ENCODE measurements at regions not wholly inside any gene's neighbourhood (a gene's known extent, or its start where the extent isn't known, plus 50 kb on each side); places are given as distances from the start of the nearest gene placed in this dataset.

GRCh38 chr6:126531840-126532239 lies 191.9 kb downstream of the CENPW start:
- Histone ChIP-seq H3K27ac (ENCODE audit: control insufficient read depth, insufficient read depth) (no peak overlapping the region), H3K27me3 (replicated peaks in 1 of 2; ENCODE audit: control insufficient read depth in 2 of 2, insufficient read depth in 2 of 2, low read length in 1 of 2) (no peaks in the 10 kb centered on the region), H3K4me2 (ENCODE audit: control insufficient read depth, insufficient read depth) (no peak overlapping the region), H4K20me1 (ENCODE audit: control insufficient read depth, insufficient read depth) (no peaks in the 10 kb centered on the region), H3K9me3 (replicated peaks; ENCODE audit: control insufficient read depth, insufficient read depth, low read length) (no peaks in the 10 kb centered on the region), H3K9ac (ENCODE audit: control insufficient read depth, insufficient read depth, low read length) (no peak overlapping the region), H3K4me3 (no peak overlapping the region), H3K36me3 (ENCODE audit: control insufficient read depth in 2 of 2, insufficient read depth in 2 of 2, low read length in 1 of 2) (no peaks in the 10 kb centered on the region), H2AFZ (ENCODE audit: control insufficient read depth, low read depth, low read length) (no peak overlapping the region), H3K79me2 (ENCODE audit: control insufficient read depth, insufficient read depth, low read length) (no peaks in the 10 kb centered on the region), H3K4me1 (ENCODE audit: control insufficient read depth, insufficient read depth, low read length) (no peaks in the 10 kb centered on the region)
- POLR2A ChIA-PET: no interaction called here
- BruUV-seq (replicated peaks): no TSS peak
- in situ Hi-C loops (cut with MboI): no loop called here
- SMC1A ChIA-PET (ENCODE audit: uncharacterized antibody, unreplicated experiment): interaction anchor here (0.6 to 1.2 kb wide), 3 partner anchors 13 to 29 kb away, joined by 3 read pairs; no protein-coding TSS in a partner anchor
- intact Hi-C loops (cut with micrococcal nuclease; ENCODE audit: unreplicated experiment): no loop called here
- ATAC-seq (peak; percentile 82), DNase-seq (ENCODE audit: low read depth, low spot score) (peak; percentile 20), FAIRE-seq (no peak)
- CTCF ChIA-PET: interaction anchor here (1.1 kb wide), 1 partner anchor 536 kb away, joined by 4 read pairs; no protein-coding TSS in a partner anchor
- no peak for TF ChIP-seq E4F1 (IDR thresholded peaks at IDR 0.05; ENCODE audit: borderline replicate concordance, partially characterized antibody)
- TF ChIP-seq NBN (IDR thresholded peaks at IDR 0.05): no peak
- RAD21 ChIA-PET (ENCODE audit: unreplicated experiment): no interaction called here
- WGBS (ENCODE audit: insufficient coverage, insufficient replicate concordance, low lambda C conversion rate, missing lambda C conversion rate): 0% methylated on average over 1 of the region's 1 CpG

GRCh38 chr6:126534401-126534800 lies 194.5 kb downstream of the CENPW start:
- Histone ChIP-seq H3K9ac (ENCODE audit: control insufficient read depth, insufficient read depth, low read length) (no peak overlapping the region), H2AFZ (ENCODE audit: control insufficient read depth, low read depth, low read length) (no peak overlapping the region), H3K4me2 (ENCODE audit: control insufficient read depth, insufficient read depth) (no peak overlapping the region), H3K27me3 (replicated peaks in 1 of 2; ENCODE audit: control insufficient read depth in 2 of 2, insufficient read depth in 2 of 2, low read length in 1 of 2) (no peaks in the 10 kb centered on the region), H4K20me1 (ENCODE audit: control insufficient read depth, insufficient read depth) (no peaks in the 10 kb centered on the region), H3K9me3 (replicated peaks; ENCODE audit: control insufficient read depth, insufficient read depth, low read length) (no peaks in the 10 kb centered on the region), H3K4me3 (no peak overlapping the region), H3K27ac (ENCODE audit: control insufficient read depth, insufficient read depth) (no peak overlapping the region), H3K79me2 (ENCODE audit: control insufficient read depth, insufficient read depth, low read length) (no peaks in the 10 kb centered on the region), H3K36me3 (ENCODE audit: control insufficient read depth in 2 of 2, insufficient read depth in 2 of 2, low read length in 1 of 2) (no peaks in the 10 kb centered on the region), H3K4me1 (ENCODE audit: control insufficient read depth, insufficient read depth, low read length) (no peaks in the 10 kb centered on the region)
- TF ChIP-seq RAD21 (IDR thresholded peaks at IDR 0.05; ENCODE audit: insufficient read depth, low read depth, low read length) (no peak), NFYA (IDR thresholded peaks at IDR 0.05; ENCODE audit: borderline replicate concordance, low read depth, low read length) (no peak), E4F1 (IDR thresholded peaks at IDR 0.05; ENCODE audit: borderline replicate concordance, partially characterized antibody) (no peak), CUX1 (IDR thresholded peaks at IDR 0.05; ENCODE audit: insufficient replicate concordance, low read depth, low read length) (no peak), ZNF274 (IDR thresholded peaks at IDR 0.05; ENCODE audit: insufficient read depth, insufficient read length) (no peak), BMI1 (IDR thresholded peaks at IDR 0.05; ENCODE audit: borderline replicate concordance) (no peak)
- ChIA-PET POLR2A (no interaction called here), SMC1A (ENCODE audit: uncharacterized antibody, unreplicated experiment) (no interaction called here), RAD21 (ENCODE audit: unreplicated experiment) (no interaction called here), CTCF (no interaction called here)
- WGBS (ENCODE audit: insufficient coverage, insufficient replicate concordance, low lambda C conversion rate, missing lambda C conversion rate): 0% methylated on average over 2 of the region's 2 CpGs
- DNase-seq (ENCODE audit: low read depth, low spot score) (no peak), FAIRE-seq (no peak), ATAC-seq (no peak)
- no TSS peak for BruUV-seq (replicated peaks)
- intact Hi-C loops (cut with micrococcal nuclease; ENCODE audit: unreplicated experiment): no loop called here
- in situ Hi-C loops (cut with MboI): no loop called here

All from GM12878 (cell line).